ENCODE measurements at regions not wholly inside any gene's neighbourhood (a gene's known extent, or its start where the extent isn't known, plus 50 kb on each side); places are given as distances from the start of the nearest gene placed in this dataset.

GRCh38 chr12:69036533-69036932 is 103.6 kb upstream of the CPM start:
- TF ChIP-seq POLR2A (IDR thresholded peaks at IDR 0.05) = no peak
- TF ChIP-seq CTCF (IDR thresholded peaks at IDR 0.05) = no peak

All from lower leg skin (tissue), 3 donors.